WTC11 (cell line): ENCODE measurements at regions not wholly inside any gene's neighbourhood (a gene's known extent, or its start where the extent isn't known, plus 50 kb on each side); places are given as distances from the start of the nearest gene placed in this dataset.

Experiments used
- ATAC-seq: fragments of 200-7000 bp; cut with Tn5 transposase; 2 replicates; pipeline ENCODE4 v1.10.0; 2021; ENCODE audit warnings: mild to moderate bottlenecking, moderate library complexity
- CTCF ChIA-PET: fragments of 300-600 bp; sonication (Branson Sonifier 250); formaldehyde crosslinking; loops from one replicate; lab custom pipeline; 2021; ENCODE audit warnings: antibody characterized with exemption; lab: Charles Lee
- POLR2A ChIA-PET: fragments of 350-600 bp; sonication (Branson Sonifier 250); formaldehyde crosslinking; loops from one replicate; lab custom pipeline; 2021; ENCODE audit warnings: antibody characterized with exemption; lab: Charles Lee
- DNase-seq: peaks from one replicate; pipeline ENCODE4 v3.0.0; 2021; ENCODE audit warnings: low spot score
- H3K27ac Mint-ChIP-seq: 2 replicates; pipeline ENCODE4 v1.8.0; 2021; ENCODE audit warnings: mixed read lengths
- H3K27me3 Mint-ChIP-seq: 2 replicates; pipeline ENCODE4 v1.8.0; 2021; ENCODE audit warnings: low read depth, mild to moderate bottlenecking, moderate library complexity, mixed read lengths
- H3K36me3 Mint-ChIP-seq: 2 replicates; pipeline ENCODE4 v1.8.0; 2021; ENCODE audit warnings: mixed read lengths
- H3K4me1 Mint-ChIP-seq: 2 replicates; pipeline ENCODE4 v1.8.0; 2022; ENCODE audit warnings: mixed read lengths
- H3K4me3 Mint-ChIP-seq: 2 replicates; pipeline ENCODE4 v1.8.0; 2021; ENCODE audit warnings: mild to moderate bottlenecking, moderate library complexity, mixed read lengths
- H3K9me3 Mint-ChIP-seq: 2 replicates; pipeline ENCODE4 v1.8.0; 2021; ENCODE audit warnings: mixed read lengths
- AR ChIP-seq: fragments of 250-450 bp; sonication (Bioruptor Pico); IDR thresholded peaks from 2 replicates; pipeline ENCODE4 v1.9.0; 2021; ENCODE audit warnings: mild to moderate bottlenecking
- ARID4B ChIP-seq: sonication (generic); formaldehyde crosslinking; IDR thresholded peaks from 2 replicates; pipeline ENCODE4 v1.8.0; 2023; ENCODE audit warnings: missing genetic modification reagents, mild to moderate bottlenecking, borderline replicate concordance
- CTCF ChIP-seq: fragments of 200-600 bp; IDR thresholded peaks from 2 replicates; pipeline ENCODE4 v1.8.0; 2022; ENCODE audit warnings: antibody characterized with exemption
- E2F4 ChIP-seq: sonication (generic); formaldehyde crosslinking; IDR thresholded peaks from 2 replicates; pipeline ENCODE4 v1.8.1; 2022; ENCODE audit warnings: low read depth, mild to moderate bottlenecking, moderate library complexity, missing genetic modification reagents, borderline replicate concordance
- FOXK1 ChIP-seq: sonication (generic); formaldehyde crosslinking; IDR thresholded peaks from 2 replicates; pipeline ENCODE4 v1.8.0; 2022; ENCODE audit warnings: mild to moderate bottlenecking, moderate library complexity, missing genetic modification reagents
- JAZF1 ChIP-seq: fragments of 250-450 bp; sonication (Bioruptor Pico); IDR thresholded peaks from 2 replicates; pipeline ENCODE4 v1.9.0; 2021; ENCODE audit warnings: moderate library complexity, mild to moderate bottlenecking, inconsistent platforms
- MAX ChIP-seq: sonication (generic); formaldehyde crosslinking; IDR thresholded peaks from 2 replicates; pipeline ENCODE4 v1.8.0; 2022; ENCODE audit warnings: mild to moderate bottlenecking, missing genetic modification reagents
- NR3C1 ChIP-seq: sonication (generic); formaldehyde crosslinking; conservative IDR thresholded peaks from 2 replicates; pipeline ENCODE4 v1.8.1; 2023; ENCODE audit warnings: low read depth, mild to moderate bottlenecking, missing genetic modification reagents
- OVOL2 ChIP-seq: fragments of 250-450 bp; sonication (Bioruptor Pico); IDR thresholded peaks from 2 replicates; pipeline ENCODE4 v1.9.0; 2021; ENCODE audit warnings: mild to moderate bottlenecking, borderline replicate concordance
- PRDM15 ChIP-seq: sonication (generic); formaldehyde crosslinking; IDR thresholded peaks from 2 replicates; pipeline ENCODE4 v1.8.0; 2022; ENCODE audit warnings: missing genetic modification reagents
- RORB ChIP-seq: fragments of 250-450 bp; sonication (Bioruptor Pico); IDR thresholded peaks from 2 replicates; pipeline ENCODE4 v1.9.0; 2021; ENCODE audit warnings: mild to moderate bottlenecking
- TEAD4 ChIP-seq: sonication (generic); formaldehyde crosslinking; IDR thresholded peaks from 2 replicates; pipeline ENCODE4 v1.8.0; 2022; ENCODE audit warnings: mild to moderate bottlenecking, missing genetic modification reagents
- ZMAT4 ChIP-seq: fragments of 250-450 bp; sonication (Bioruptor Pico); IDR thresholded peaks from 2 replicates; pipeline ENCODE4 v1.9.0; 2021; ENCODE audit warnings: mild to moderate bottlenecking
- ZNF219 ChIP-seq: sonication (generic); formaldehyde crosslinking; IDR thresholded peaks from 2 replicates; pipeline ENCODE4 v1.8.0; 2023; ENCODE audit warnings: missing genetic modification reagents, mild to moderate bottlenecking, borderline replicate concordance
- ZNF317 ChIP-seq: sonication (generic); formaldehyde crosslinking; IDR thresholded peaks from 2 replicates; pipeline ENCODE4 v1.8.1; 2023; ENCODE audit warnings: low read depth, mild to moderate bottlenecking, moderate library complexity, missing genetic modification reagents, borderline replicate concordance
- ZNF532 ChIP-seq: fragments of 250-450 bp; sonication (Bioruptor Pico); IDR thresholded peaks from 2 replicates; pipeline ENCODE4 v1.9.0; 2021; ENCODE audit warnings: mild to moderate bottlenecking, borderline replicate concordance

- no peak for ATAC-seq
- Mint-ChIP-seq H3K4me3 (no peak overlapping the region), H3K4me1 (peaks cover 11% of the 10 kb centered on the region), H3K27me3 (peaks cover 8% of the 10 kb centered on the region), H3K9me3 (peaks cover 80% of the 10 kb centered on the region), H3K27ac (no peak overlapping the region), H3K36me3 (peaks cover 78% of the 10 kb centered on the region)
- DNase-seq: no peak
- POLR2A ChIA-PET: no interaction called here
- CTCF ChIA-PET: no interaction called here
- TF ChIP-seq RORB (CRISPR knock-in tag) (no peak), E2F4 (no peak), ZNF532 (CRISPR knock-in tag) (no peak), NR3C1 (no peak), JAZF1 (CRISPR knock-in tag) (no peak), ZNF219 (CRISPR knock-in tag) (no peak), FOXK1 (CRISPR knock-in tag) (no peak), MAX (no peak), CTCF (no peak), AR (CRISPR knock-in tag) (no peak), OVOL2 (no peak), ARID4B (no peak), PRDM15 (no peak), ZMAT4 (no peak), ZNF317 (CRISPR knock-in tag) (no peak), TEAD4 (CRISPR knock-in tag) (no peak)
These were observed 979.1 kb upstream of the POT1 start for GRCh38 chr7:125908711-125909110.
